ENCODE measurements at regions not wholly inside any gene's neighbourhood (a gene's known extent, or its start where the extent isn't known, plus 50 kb on each side); places are given as distances from the start of the nearest gene placed in this dataset.

- H3K36me3 Mint-ChIP-seq (ENCODE audit: low read depth), result no peaks in the 10 kb centered on the region
- no peak for DNase-seq
- ChIA-PET POLR2A (no interaction called here), CTCF (no interaction called here)
- Histone ChIP-seq H3K4me1 (ENCODE audit: insufficient read depth, low read length) (no peaks in the 10 kb centered on the region), H3K27me3 (ENCODE audit: control insufficient read depth in 1 of 2, insufficient read depth in 2 of 2, low read length in 2 of 2) (no peaks in the 10 kb centered on the region), H3K9me3 (ENCODE audit: control insufficient read depth in 1 of 2, insufficient read depth in 1 of 2, low read length in 2 of 2) (peaks cover 0 to 13% of the 10 kb centered on the region in 2 experiments), H3K4me3 (ENCODE audit: low read length) (no peak overlapping the region), H3K27ac (ENCODE audit: low read depth in 1 of 2, low read length in 2 of 2) (no peak overlapping the region), H3K36me3 (ENCODE audit: insufficient read depth, low read length) (no peaks in the 10 kb centered on the region)
- no peaks in the 10 kb centered on the region for H3K4me1 Mint-ChIP-seq (ENCODE audit: low read depth)
- intact Hi-C loops (cut with DNase I, micrococcal nuclease), result no loop called here
- H3K4me3 Mint-ChIP-seq, result no peak overlapping the region
- no peaks in the 10 kb centered on the region for H3K27me3 Mint-ChIP-seq
- TF ChIP-seq CTCF (IDR thresholded peaks at IDR 0.05), result no peak
- ATAC-seq (ENCODE audit: poor library complexity), result no peak
- H3K9me3 Mint-ChIP-seq, result peaks cover 3% of the 10 kb centered on the region
- no peak overlapping the region for H3K27ac Mint-ChIP-seq
Measured at GRCh38 chr6:19312241-19312978, 524.8 kb upstream of the ID4 start.

- Histone ChIP-seq H3K9me3 (ENCODE audit: control insufficient read depth in 1 of 2, insufficient read depth in 1 of 2, low read length in 2 of 2) (peaks cover 0 to 3% of the 10 kb centered on the region in 2 experiments), H3K4me1 (ENCODE audit: insufficient read depth, low read length) (no peaks in the 10 kb centered on the region), H3K27ac (ENCODE audit: low read depth in 1 of 2, low read length in 2 of 2) (no peak overlapping the region), H3K4me3 (ENCODE audit: low read length) (no peak overlapping the region), H3K36me3 (ENCODE audit: insufficient read depth, low read length) (no peaks in the 10 kb centered on the region), H3K27me3 (ENCODE audit: control insufficient read depth in 1 of 2, insufficient read depth in 2 of 2, low read length in 2 of 2) (no peaks in the 10 kb centered on the region)
- no peak for TF ChIP-seq CTCF (IDR thresholded peaks at IDR 0.05)
- H3K4me3 Mint-ChIP-seq, result no peak overlapping the region
- no peaks in the 10 kb centered on the region for H3K4me1 Mint-ChIP-seq (ENCODE audit: low read depth)
- no peaks in the 10 kb centered on the region for H3K27me3 Mint-ChIP-seq
- no peak for ATAC-seq (ENCODE audit: poor library complexity)
- intact Hi-C loops (cut with DNase I, micrococcal nuclease), result no loop called here
- ChIA-PET CTCF (no interaction called here), POLR2A (no interaction called here)
- H3K36me3 Mint-ChIP-seq (ENCODE audit: low read depth), result no peaks in the 10 kb centered on the region
- peaks cover 9% of the 10 kb centered on the region for H3K9me3 Mint-ChIP-seq
- no peak for DNase-seq
- no peak overlapping the region for H3K27ac Mint-ChIP-seq
Measured at GRCh38 chr6:19317431-19317986, 519.7 kb upstream of the ID4 start.

- no peaks in the 10 kb centered on the region for H3K27me3 Mint-ChIP-seq
- CTCF ChIA-PET, result no interaction called here
Measured at GRCh38 chr6:19319005-19319404, 518.2 kb upstream of the ID4 start.

More at GRCh38 chr6:19319005-19319404, 518.2 kb upstream of the ID4 start:
- no peaks in the 10 kb centered on the region for H3K4me1 Mint-ChIP-seq (ENCODE audit: low read depth)
- Histone ChIP-seq H3K36me3 (ENCODE audit: insufficient read depth, low read length) (no peaks in the 10 kb centered on the region), H3K27me3 (ENCODE audit: control insufficient read depth in 1 of 2, insufficient read depth in 2 of 2, low read length in 2 of 2) (no peaks in the 10 kb centered on the region), H3K4me3 (ENCODE audit: low read length) (no peak overlapping the region), H3K9me3 (ENCODE audit: control insufficient read depth in 1 of 2, insufficient read depth in 1 of 2, low read length in 2 of 2) (peaks cover 0 to 3% of the 10 kb centered on the region in 2 experiments), H3K4me1 (ENCODE audit: insufficient read depth, low read length) (no peaks in the 10 kb centered on the region), H3K27ac (ENCODE audit: low read depth in 1 of 2, low read length in 2 of 2) (no peak overlapping the region)
- POLR2A ChIA-PET, result no interaction called here
- TF ChIP-seq CTCF (IDR thresholded peaks at IDR 0.05), result no peak
- H3K27ac Mint-ChIP-seq, result no peak overlapping the region
- H3K4me3 Mint-ChIP-seq, result no peak overlapping the region
- no peak for ATAC-seq (ENCODE audit: poor library complexity)
- intact Hi-C loops (cut with DNase I, micrococcal nuclease), result no loop called here
- no peaks in the 10 kb centered on the region for H3K36me3 Mint-ChIP-seq (ENCODE audit: low read depth)
- H3K9me3 Mint-ChIP-seq, result peaks cover 9% of the 10 kb centered on the region
- no peak for DNase-seq

Measured in CD4-positive, alpha-beta T cell (primary cell).